Ovary (tissue), 3 donors: ENCODE measurements at regions not wholly inside any gene's neighbourhood (a gene's known extent, or its start where the extent isn't known, plus 50 kb on each side); places are given as distances from the start of the nearest gene placed in this dataset.

Source experiments
- CTCF ChIP-seq, 3 donors: fragments of 450-650 bp in 2 of 3; fragments of 200-600 bp in 1 of 3; IDR thresholded peaks; one replicate each; pipeline versions ENCODE4 v1.5.1 to v1.8.0; 2016 to 2022; ENCODE audit warnings: antibody characterized with exemption in 3 of 3, mild to moderate bottlenecking in 1 of 3
- EP300 ChIP-seq: sonication (generic); formaldehyde crosslinking; IDR thresholded peaks from one replicate; pipeline ENCODE4 v1.6.1; 2017; ENCODE audit warnings: antibody characterized with exemption
- POLR2A ChIP-seq: fragments of 450-650 bp; IDR thresholded peaks from one replicate; pipeline ENCODE4 v1.6.1; 2017; ENCODE audit warnings: antibody characterized with exemption, mild to moderate bottlenecking, moderate library complexity
- donor health status: DM: no; HTN: no; CAD: no.

GRCh38 chr1:70843452-70843851, 204.2 kb downstream of the PTGER3 start:
- TF ChIP-seq CTCF (IDR thresholded peaks at IDR 0.05) (no peak), EP300 (no peak), POLR2A (no peak)
